GM10266 (cell line): ENCODE measurements at regions not wholly inside any gene's neighbourhood (a gene's known extent, or its start where the extent isn't known, plus 50 kb on each side); places are given as distances from the start of the nearest gene placed in this dataset.

Experiments
- DNase-seq: peaks from one replicate; pipeline ENCODE4 v3.0.0; 2012; ENCODE audit errors: extremely low spot score
- TF ChIP-seq, protein P1 (sequence below): IDR thresholded peaks from 2 replicates; pipeline ENCODE4 v1.5.1; 2012; ENCODE audit warnings: mild to moderate bottlenecking, low read depth; ENCODE audit not compliant: control insufficient read depth, insufficient read depth; ENCODE audit errors: missing control alignments

DNA sequence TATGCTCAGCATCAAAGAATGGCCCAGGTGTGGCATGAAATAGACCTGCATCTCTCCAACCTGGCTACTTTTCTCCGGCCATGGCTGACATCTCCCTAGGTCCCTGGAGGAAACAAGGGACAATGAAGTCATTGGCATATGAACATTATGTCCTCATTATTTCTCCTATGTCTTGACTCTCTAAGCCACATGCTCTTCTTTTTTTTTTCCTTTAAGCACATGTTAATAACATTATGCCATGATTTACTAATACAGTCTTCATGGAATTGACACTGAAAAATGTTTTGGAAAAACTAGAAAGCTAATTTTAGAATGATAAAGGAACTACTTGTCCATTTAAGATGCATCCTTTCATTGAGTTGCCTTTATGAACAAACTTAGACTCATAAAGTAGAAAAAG, 628.9 kb downstream of the TNS3 start:
- TF ChIP-seq, protein P1, sequence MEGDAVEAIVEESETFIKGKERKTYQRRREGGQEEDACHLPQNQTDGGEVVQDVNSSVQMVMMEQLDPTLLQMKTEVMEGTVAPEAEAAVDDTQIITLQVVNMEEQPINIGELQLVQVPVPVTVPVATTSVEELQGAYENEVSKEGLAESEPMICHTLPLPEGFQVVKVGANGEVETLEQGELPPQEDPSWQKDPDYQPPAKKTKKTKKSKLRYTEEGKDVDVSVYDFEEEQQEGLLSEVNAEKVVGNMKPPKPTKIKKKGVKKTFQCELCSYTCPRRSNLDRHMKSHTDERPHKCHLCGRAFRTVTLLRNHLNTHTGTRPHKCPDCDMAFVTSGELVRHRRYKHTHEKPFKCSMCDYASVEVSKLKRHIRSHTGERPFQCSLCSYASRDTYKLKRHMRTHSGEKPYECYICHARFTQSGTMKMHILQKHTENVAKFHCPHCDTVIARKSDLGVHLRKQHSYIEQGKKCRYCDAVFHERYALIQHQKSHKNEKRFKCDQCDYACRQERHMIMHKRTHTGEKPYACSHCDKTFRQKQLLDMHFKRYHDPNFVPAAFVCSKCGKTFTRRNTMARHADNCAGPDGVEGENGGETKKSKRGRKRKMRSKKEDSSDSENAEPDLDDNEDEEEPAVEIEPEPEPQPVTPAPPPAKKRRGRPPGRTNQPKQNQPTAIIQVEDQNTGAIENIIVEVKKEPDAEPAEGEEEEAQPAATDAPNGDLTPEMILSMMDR = no peak
- DNase-seq = no peak

DNA sequence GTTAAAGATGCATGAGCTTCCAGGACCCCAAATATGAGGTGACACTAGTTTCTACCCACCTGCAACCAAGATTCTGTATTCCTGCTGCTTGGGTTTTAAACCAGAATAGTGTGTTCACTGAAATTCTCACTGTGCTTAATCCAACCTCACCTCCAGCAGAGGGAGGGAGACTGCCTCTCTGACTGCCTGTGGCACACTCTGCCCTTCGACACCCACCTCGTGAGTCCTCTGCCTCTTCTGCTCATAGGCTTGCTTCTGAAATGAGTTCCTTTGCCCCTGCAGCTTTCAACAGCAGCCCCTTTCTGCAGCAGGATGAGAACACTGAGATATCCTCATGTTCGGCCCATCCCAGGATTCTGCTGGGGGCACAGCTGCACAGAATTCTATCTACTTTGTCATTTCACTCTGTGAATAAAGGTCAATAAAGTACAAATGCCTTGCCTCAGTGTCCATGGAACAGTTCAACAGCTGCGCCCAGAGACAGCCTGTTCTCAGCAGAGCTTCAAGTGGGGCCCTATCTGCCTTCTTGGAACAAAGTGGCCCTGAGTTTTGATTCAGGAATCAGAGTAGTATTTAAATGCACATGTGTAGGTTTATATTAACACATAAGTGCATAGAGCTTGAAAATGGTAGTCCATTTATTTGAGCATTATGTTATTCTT, 632.5 kb downstream of the TNS3 start:
- TF ChIP-seq, protein P1 = no peak
- DNase-seq = no peak

DNA sequence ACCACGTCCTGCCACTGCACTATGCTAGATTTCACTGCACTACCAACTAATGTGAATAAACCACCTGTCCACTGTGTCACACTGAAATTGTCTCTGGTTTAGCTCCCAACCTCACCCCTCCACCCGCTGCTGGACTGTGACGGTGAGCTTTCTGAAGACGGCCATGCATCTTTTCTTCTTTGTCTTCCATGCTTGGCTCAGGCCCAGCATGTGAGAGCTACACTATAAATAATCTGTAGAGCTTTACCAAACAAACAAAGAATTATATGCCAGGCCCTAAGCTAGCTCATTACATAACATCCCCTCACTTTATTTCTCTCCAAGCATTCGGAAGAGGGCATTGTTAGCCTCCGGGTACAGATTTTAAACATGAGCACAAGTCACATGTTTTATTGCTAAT, 633.2 kb downstream of the TNS3 start:
- DNase-seq = no peak
- TF ChIP-seq, protein P1 = no peak

DNA sequence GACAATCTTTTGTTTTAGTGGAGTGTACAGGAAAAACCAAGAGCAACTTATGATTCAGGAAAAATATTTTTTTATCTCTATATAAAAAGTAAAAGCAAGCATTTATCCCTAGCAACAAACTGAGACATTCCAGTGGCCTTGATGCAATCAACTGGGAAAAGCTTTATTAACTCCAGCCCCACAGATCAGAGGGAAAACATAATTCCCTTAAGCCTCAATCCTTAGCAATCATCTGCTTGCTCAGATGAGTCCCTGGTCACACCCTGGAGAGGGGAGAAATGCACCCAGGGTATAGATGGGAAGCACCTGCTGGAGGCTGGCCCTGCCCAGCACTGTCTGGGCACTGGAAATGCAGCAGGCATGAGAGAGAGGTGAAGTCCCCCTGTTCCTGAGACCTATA, 636.6 kb downstream of the TNS3 start:
- TF ChIP-seq, protein P1 = no peak
- DNase-seq = no peak

DNA sequence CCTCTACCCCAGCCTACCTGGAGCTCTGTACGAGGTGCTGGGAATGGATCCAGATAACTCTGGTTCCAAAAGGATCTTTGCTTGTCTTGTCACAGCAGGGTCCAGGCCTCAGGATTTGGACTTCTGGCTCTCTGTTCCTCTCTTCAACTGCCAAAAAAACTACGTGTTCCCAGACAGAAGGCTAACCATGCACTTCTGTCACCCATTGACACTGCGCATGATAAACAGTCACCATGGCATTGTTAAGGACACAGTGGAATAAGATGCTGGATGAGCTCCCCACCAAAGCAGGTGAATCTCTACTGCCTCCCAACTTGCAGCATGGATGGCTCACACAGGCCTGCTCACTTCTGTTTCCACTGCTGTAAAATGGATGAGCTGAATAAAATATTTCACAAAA, 637.9 kb downstream of the TNS3 start:
- DNase-seq = no peak
- TF ChIP-seq, protein P1 = no peak

DNA sequence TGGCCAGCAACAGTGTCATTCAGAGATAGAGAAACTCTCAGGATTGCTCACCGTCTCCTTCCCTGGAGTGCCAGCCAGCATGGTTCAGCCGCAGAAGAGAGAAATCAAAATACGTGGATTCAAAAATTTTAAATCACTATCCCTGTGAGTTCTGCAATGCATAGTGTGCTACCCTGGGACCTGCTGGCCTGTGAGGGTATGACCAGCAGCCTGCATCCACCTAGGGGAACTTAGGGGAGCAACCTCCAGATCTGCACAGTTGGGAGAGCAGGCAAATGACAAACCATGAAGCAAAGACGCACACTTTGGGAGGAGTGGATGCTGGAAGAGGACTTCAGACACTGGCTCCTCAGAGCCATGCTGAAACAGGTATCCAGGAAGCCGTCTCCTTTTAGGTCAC, 639.3 kb downstream of the TNS3 start:
- TF ChIP-seq, protein P1 = no peak
- DNase-seq = no peak

DNA sequence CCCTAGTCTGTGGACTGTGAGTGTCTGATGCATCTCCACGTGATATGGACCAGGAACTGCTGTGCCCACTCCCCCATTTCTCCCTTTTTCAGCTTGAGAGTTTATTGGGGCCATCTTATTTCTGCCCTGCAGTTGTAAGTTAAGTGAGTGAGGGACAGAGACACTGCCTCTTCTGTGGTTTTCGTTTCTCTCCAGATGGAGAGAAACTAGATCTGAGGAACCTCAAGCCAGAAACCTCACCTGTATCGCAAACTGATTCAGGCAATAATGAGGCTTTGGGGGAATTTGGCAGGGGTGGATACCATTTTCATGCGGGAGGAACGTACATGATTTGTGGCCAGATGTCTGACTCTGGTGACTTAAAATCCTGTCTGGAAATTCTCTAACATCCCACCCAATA, 641.7 kb downstream of the TNS3 start:
- TF ChIP-seq, protein P1 = no peak
- DNase-seq = no peak
